Transverse colon (tissue), 3 donors: ENCODE measurements at regions not wholly inside any gene's neighbourhood (a gene's known extent, or its start where the extent isn't known, plus 50 kb on each side); places are given as distances from the start of the nearest gene placed in this dataset.

Experiments used
- POLR2A ChIP-seq: fragments of 450-650 bp; IDR thresholded peaks from one replicate; pipeline ENCODE4 v1.6.1; 2016; ENCODE audit warnings: antibody characterized with exemption, mild to moderate bottlenecking, moderate library complexity
- TF ChIP-seq, protein P1 (sequence below), 5 experiments: fragments of 200-600 bp in 3 of 5; fragments of 450-650 bp in 2 of 5; sonication (generic) in 3 of 5; IDR thresholded peaks; 1 replicate in 2 of 5; 2 replicates in 3 of 5; pipeline ENCODE4 v1.5.1; 2016 to 2017; ENCODE audit warnings: antibody characterized with exemption in 5 of 5, inconsistent platforms in 3 of 5, mild to moderate bottlenecking in 2 of 5, moderate library complexity in 1 of 5

DNA sequence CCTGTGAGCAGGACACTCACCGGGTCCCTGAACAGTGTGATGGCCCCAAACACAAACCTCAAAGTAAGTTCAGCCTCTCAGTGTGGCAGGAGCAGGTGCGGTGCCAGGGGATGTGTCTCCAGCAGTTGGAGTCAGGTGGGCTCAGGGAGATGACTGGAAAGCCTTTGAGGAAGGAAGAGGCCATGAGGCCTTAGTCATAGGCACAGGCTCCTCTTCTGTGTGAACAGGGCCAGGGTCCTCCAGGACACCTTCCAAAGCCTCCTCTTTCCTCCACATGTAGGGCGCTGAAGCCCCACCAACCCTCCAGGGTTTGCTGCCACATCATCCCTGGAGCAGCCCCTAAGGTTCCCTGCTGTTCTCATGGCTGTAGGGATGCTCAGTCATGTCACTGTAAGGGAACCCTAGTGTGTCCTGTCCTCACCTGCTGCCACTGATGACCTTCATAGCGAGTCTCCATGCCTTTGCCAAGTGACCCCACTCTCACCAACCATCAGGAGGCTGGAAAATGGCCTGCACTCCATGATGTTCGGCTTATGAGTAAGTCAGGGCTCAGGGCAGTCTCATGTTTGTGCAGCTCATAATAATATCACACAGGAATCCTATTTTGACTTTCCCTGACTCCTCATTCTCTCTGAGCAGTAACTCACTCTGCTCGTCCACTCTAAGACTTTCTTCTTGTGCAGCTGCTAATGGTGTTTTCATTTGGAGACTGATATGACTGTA is 1152.9 kb downstream of the RPIA start:
- TF ChIP-seq, protein P1, sequence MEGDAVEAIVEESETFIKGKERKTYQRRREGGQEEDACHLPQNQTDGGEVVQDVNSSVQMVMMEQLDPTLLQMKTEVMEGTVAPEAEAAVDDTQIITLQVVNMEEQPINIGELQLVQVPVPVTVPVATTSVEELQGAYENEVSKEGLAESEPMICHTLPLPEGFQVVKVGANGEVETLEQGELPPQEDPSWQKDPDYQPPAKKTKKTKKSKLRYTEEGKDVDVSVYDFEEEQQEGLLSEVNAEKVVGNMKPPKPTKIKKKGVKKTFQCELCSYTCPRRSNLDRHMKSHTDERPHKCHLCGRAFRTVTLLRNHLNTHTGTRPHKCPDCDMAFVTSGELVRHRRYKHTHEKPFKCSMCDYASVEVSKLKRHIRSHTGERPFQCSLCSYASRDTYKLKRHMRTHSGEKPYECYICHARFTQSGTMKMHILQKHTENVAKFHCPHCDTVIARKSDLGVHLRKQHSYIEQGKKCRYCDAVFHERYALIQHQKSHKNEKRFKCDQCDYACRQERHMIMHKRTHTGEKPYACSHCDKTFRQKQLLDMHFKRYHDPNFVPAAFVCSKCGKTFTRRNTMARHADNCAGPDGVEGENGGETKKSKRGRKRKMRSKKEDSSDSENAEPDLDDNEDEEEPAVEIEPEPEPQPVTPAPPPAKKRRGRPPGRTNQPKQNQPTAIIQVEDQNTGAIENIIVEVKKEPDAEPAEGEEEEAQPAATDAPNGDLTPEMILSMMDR (IDR thresholded peaks at IDR 0.05): no peak
- no peak for TF ChIP-seq POLR2A
